GM12878 (cell line): ENCODE measurements at regions not wholly inside any gene's neighbourhood (a gene's known extent, or its start where the extent isn't known, plus 50 kb on each side); places are given as distances from the start of the nearest gene placed in this dataset.

ENCODE experiments used
- ATAC-seq: fragments of 200-7000 bp; cut with Tn5 transposase; 3 replicates; pipeline ENCODE4 v1.9.1; 2020; ENCODE audit warnings: mild to moderate bottlenecking, moderate library complexity
- BruUV-seq: library from RNA; stranded (reverse); fragments of 400-500 nt; replicated peaks from 2 replicates; lab custom pipeline; 2021; lab: Mats Ljungman, UMichigan
- CTCF ChIA-PET: fragments of 300-600 bp; sonication (Branson Sonifier 250); formaldehyde crosslinking; extraction: SDS; loops from one replicate; lab custom pipeline; 2021; ENCODE audit warnings: inconsistent platforms; lab: Yijun Ruan, JAX
- POLR2A ChIA-PET: fragments of 350-600 bp; formaldehyde crosslinking; extraction: SDS; loops from one replicate; lab custom pipeline; 2021; ENCODE audit warnings: inconsistent platforms; lab: Charles Lee
- RAD21 ChIA-PET: fragments of 300-600 bp; sonication (Branson Sonifier 250); formaldehyde crosslinking; loops from one replicate; lab custom pipeline; 2023; ENCODE audit warnings: antibody characterized with exemption; ENCODE audit not compliant: unreplicated experiment; lab: Charles Lee
- SMC1A ChIA-PET: fragments of 300-600 bp; sonication (Branson Sonifier 250); formaldehyde crosslinking; loops from one replicate; lab custom pipeline; 2023; ENCODE audit not compliant: unreplicated experiment, uncharacterized antibody; lab: Charles Lee
- DNase-seq: peaks from one replicate; pipeline ENCODE4 v3.0.0-alpha.2; 2011; ENCODE audit warnings: low read depth, low spot score
- FAIRE-seq: peaks from 3 replicates; lab custom pipeline; 2011; peaks lifted over from hg19 to GRCh38; lab: Jason Lieb, UNC
- H2AFZ ChIP-seq: 2 replicates; pipeline ENCODE4 v1.6.0; 2011; ENCODE audit warnings: low read depth, low read length, control low read depth; ENCODE audit not compliant: control insufficient read depth
- H3K27ac ChIP-seq: 2 replicates; pipeline ENCODE4 v1.5.1; 2011; ENCODE audit warnings: control low read depth; ENCODE audit not compliant: control insufficient read depth, insufficient read depth
- H3K27me3 ChIP-seq, 2 experiments: replicated peaks in 1 of 2; 2 replicates each; pipeline versions ENCODE4 v1.6.0 to v1.6.1; 2011; ENCODE audit warnings: low read length in 1 of 2; ENCODE audit not compliant: control insufficient read depth in 2 of 2, insufficient read depth in 2 of 2
- H3K36me3 ChIP-seq, 2 experiments: 2 replicates each; pipeline ENCODE4 v1.5.1; 2011; ENCODE audit warnings: low read length in 1 of 2; ENCODE audit not compliant: control insufficient read depth in 2 of 2, insufficient read depth in 2 of 2
- H3K4me1 ChIP-seq: 2 replicates; pipeline ENCODE4 v1.6.1; 2011; ENCODE audit warnings: mild to moderate bottlenecking, low read length, moderate library complexity, mixed read lengths; ENCODE audit not compliant: control insufficient read depth, insufficient read depth
- H3K4me2 ChIP-seq: 2 replicates; pipeline ENCODE4 v1.6.0; 2011; ENCODE audit warnings: control low read depth; ENCODE audit not compliant: control insufficient read depth, insufficient read depth
- H3K4me3 ChIP-seq: fragments of 200-600 bp; sonication (generic); 2 replicates; pipeline ENCODE4 v1.5.1; 2016
- H3K79me2 ChIP-seq: 2 replicates; pipeline ENCODE4 v1.6.0; 2011; ENCODE audit warnings: low read length; ENCODE audit not compliant: control insufficient read depth, insufficient read depth
- H3K9ac ChIP-seq: 2 replicates; pipeline ENCODE4 v1.8.0; 2011; ENCODE audit warnings: low read length, control low read depth, mixed read lengths; ENCODE audit not compliant: control insufficient read depth, insufficient read depth
- H3K9me3 ChIP-seq: replicated peaks from 3 replicates; pipeline ENCODE4 v1.5.1; 2011; ENCODE audit warnings: mild to moderate bottlenecking, low read length; ENCODE audit not compliant: control insufficient read depth, insufficient read depth
- H4K20me1 ChIP-seq: 2 replicates; pipeline ENCODE4 v1.6.0; 2011; ENCODE audit not compliant: control insufficient read depth, insufficient read depth
- GABPA ChIP-seq: IDR thresholded peaks from 2 replicates; pipeline ENCODE4 v1.6.1; 2014; ENCODE audit warnings: antibody characterized with exemption, low read depth, mild to moderate bottlenecking, inconsistent platforms
- HDAC2 ChIP-seq: fragments of 200-600 bp; sonication (generic); IDR thresholded peaks from 2 replicates; pipeline ENCODE4 v1.6.1; 2017
- WGBS: methylation state at CpG from one replicate; pipeline ENCODE4 v1.1.6; 2016; ENCODE audit warnings: low lambda C conversion rate; ENCODE audit not compliant: insufficient replicate concordance, insufficient coverage; ENCODE audit errors: missing lambda C conversion rate; 5-methylcytosine and 5-hydroxymethylcytosine counted together
- in situ Hi-C: fragments of 300-500 bp; cut with MboI; formaldehyde crosslinking; loops from 9 replicates; pipeline ENCODE4 v1.14.3; 2018; ENCODE audit warnings: mixed read lengths
- intact Hi-C: fragments of 100-400 bp; cut with micrococcal nuclease; formaldehyde crosslinking; loops from one replicate; pipeline ENCODE4 v1.14.2; 2022; ENCODE audit not compliant: unreplicated experiment
- TF ChIP-seq, protein P1 (sequence below): fragments of 450-650 bp; IDR thresholded peaks from 2 replicates; pipeline ENCODE4 v1.6.1; 2014; ENCODE audit warnings: mild to moderate bottlenecking

DNA sequence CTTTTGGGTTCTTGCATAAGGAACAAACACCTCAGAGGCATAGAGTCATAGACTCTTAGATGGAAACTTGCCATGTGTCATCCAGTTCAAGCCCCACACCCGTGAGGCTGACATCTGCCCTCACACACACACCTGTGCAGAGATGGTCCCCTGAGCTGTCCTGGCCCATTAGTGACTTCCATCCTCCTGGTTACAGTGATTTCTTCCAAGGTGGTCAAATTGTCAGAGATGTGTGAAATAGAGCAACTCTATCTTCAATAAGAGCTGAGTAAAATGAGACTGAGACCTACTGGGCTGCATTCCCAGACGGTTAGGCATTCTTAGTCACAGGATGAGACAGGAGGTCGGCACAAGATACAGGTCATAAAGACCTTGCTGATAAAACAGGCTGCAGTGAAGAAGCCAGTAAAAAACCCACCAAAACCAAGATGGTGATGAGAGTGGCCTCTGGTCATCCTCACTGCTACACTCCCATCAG is 342.2 kb upstream of the TNRC6C start:
- H2AFZ ChIP-seq = no peak overlapping the region
- ATAC-seq (no peak), FAIRE-seq (no peak), DNase-seq (no peak)
- no peaks in the 10 kb centered on the region; the same call in 2 of the 3 replicates for H3K9me3 ChIP-seq
- CTCF ChIA-PET = no interaction called here
- WGBS = 2% methylated on average over 3 of the region's 3 CpGs
- no peaks in the 10 kb centered on the region for H3K36me3 ChIP-seq
- in situ Hi-C loops = no loop called here
- no peaks in the 10 kb centered on the region; a peak in 1 of 4 replicates for H3K27me3 ChIP-seq
- intact Hi-C loops = no loop called here
- no peak for TF ChIP-seq GABPA
- no peak for TF ChIP-seq HDAC2
- RAD21 ChIA-PET = no interaction called here
- no peaks in the 10 kb centered on the region for H3K79me2 ChIP-seq
- SMC1A ChIA-PET = no interaction called here
- POLR2A ChIA-PET = interaction anchor here (0.6 kb wide), 1 partner anchor 342 kb away, joined by 6 read pairs; the partner anchor contains the start of gene TNRC6C
- no peaks in the 10 kb centered on the region for H4K20me1 ChIP-seq
- no TSS peak for BruUV-seq
- H3K4me3 ChIP-seq = no peak overlapping the region
- H3K4me1 ChIP-seq = no peaks in the 10 kb centered on the region
- H3K27ac ChIP-seq = no peak overlapping the region
- no peak overlapping the region for H3K4me2 ChIP-seq
- H3K9ac ChIP-seq = no peak overlapping the region

DNA sequence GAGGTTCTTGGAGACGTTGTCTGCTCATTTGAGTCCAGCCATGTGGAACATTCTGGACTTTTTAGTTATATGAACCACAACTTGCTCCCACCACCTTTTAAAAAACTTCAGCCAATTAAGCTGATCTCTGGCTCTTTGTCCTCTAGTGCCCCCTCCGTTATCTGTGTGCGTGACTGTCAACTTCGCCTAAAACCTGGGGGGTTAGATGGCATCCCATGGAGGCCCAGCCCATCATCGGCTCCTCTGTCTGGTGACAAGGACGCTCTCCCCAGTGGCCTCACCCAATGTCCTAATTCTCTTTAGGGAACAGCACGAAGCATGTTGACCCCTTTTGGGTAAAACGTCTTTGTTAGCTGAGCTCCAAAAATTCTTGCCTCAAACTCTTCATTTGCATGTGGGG is 341.0 kb upstream of the TNRC6C start:
- H3K4me2 ChIP-seq = no peak overlapping the region
- no peak overlapping the region for H3K4me3 ChIP-seq
- no peaks in the 10 kb centered on the region; the same call in 2 of the 3 replicates for H3K9me3 ChIP-seq
- BruUV-seq = no TSS peak
- DNase-seq (no peak), FAIRE-seq (no peak), ATAC-seq (no peak)
- SMC1A ChIA-PET = no interaction called here
- POLR2A ChIA-PET = no interaction called here
- CTCF ChIA-PET = no interaction called here
- no peaks in the 10 kb centered on the region for H3K4me1 ChIP-seq
- RAD21 ChIA-PET = no interaction called here
- H3K9ac ChIP-seq = no peak overlapping the region
- H4K20me1 ChIP-seq = no peaks in the 10 kb centered on the region
- in situ Hi-C loops (no loop called here), intact Hi-C loops (no loop called here)
- no peaks in the 10 kb centered on the region for H3K79me2 ChIP-seq
- no peaks in the 10 kb centered on the region for H3K36me3 ChIP-seq
- H2AFZ ChIP-seq = no peak overlapping the region
- TF ChIP-seq, protein P1, sequence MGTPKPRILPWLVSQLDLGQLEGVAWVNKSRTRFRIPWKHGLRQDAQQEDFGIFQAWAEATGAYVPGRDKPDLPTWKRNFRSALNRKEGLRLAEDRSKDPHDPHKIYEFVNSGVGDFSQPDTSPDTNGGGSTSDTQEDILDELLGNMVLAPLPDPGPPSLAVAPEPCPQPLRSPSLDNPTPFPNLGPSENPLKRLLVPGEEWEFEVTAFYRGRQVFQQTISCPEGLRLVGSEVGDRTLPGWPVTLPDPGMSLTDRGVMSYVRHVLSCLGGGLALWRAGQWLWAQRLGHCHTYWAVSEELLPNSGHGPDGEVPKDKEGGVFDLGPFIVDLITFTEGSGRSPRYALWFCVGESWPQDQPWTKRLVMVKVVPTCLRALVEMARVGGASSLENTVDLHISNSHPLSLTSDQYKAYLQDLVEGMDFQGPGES = no peak
- WGBS = 49% methylated on average over 8 of the region's 8 CpGs
- no peaks in the 10 kb centered on the region; a peak in 1 of 4 replicates for H3K27me3 ChIP-seq
- no peak overlapping the region for H3K27ac ChIP-seq
